IPS-15b (cell line): ENCODE measurements at regions not wholly inside any gene's neighbourhood (a gene's known extent, or its start where the extent isn't known, plus 50 kb on each side); places are given as distances from the start of the nearest gene placed in this dataset.

Experiments used
- H3K27me3 ChIP-seq: one replicate; pipeline ENCODE4 v1.6.1; 2013; ENCODE audit warnings: low read length; ENCODE audit not compliant: control insufficient read depth, insufficient read depth
- H3K36me3 ChIP-seq: one replicate; pipeline ENCODE4 v1.6.1; 2013; ENCODE audit warnings: low read length; ENCODE audit not compliant: control insufficient read depth, insufficient read depth
- H3K4me1 ChIP-seq: one replicate; pipeline ENCODE4 v1.6.1; 2013; ENCODE audit warnings: mild to moderate bottlenecking, low read length; ENCODE audit not compliant: control insufficient read depth, insufficient read depth
- H3K4me3 ChIP-seq: one replicate; pipeline ENCODE4 v1.5.1; 2013; ENCODE audit warnings: low read depth, low read length
- H3K9ac ChIP-seq: one replicate; pipeline ENCODE4 v1.6.1; 2013; ENCODE audit warnings: low read depth, mild to moderate bottlenecking, low read length
- H3K9me3 ChIP-seq: one replicate; pipeline ENCODE4 v1.6.1; 2013; ENCODE audit warnings: mild to moderate bottlenecking, low read length; ENCODE audit not compliant: control insufficient read depth, insufficient read depth

DNA sequence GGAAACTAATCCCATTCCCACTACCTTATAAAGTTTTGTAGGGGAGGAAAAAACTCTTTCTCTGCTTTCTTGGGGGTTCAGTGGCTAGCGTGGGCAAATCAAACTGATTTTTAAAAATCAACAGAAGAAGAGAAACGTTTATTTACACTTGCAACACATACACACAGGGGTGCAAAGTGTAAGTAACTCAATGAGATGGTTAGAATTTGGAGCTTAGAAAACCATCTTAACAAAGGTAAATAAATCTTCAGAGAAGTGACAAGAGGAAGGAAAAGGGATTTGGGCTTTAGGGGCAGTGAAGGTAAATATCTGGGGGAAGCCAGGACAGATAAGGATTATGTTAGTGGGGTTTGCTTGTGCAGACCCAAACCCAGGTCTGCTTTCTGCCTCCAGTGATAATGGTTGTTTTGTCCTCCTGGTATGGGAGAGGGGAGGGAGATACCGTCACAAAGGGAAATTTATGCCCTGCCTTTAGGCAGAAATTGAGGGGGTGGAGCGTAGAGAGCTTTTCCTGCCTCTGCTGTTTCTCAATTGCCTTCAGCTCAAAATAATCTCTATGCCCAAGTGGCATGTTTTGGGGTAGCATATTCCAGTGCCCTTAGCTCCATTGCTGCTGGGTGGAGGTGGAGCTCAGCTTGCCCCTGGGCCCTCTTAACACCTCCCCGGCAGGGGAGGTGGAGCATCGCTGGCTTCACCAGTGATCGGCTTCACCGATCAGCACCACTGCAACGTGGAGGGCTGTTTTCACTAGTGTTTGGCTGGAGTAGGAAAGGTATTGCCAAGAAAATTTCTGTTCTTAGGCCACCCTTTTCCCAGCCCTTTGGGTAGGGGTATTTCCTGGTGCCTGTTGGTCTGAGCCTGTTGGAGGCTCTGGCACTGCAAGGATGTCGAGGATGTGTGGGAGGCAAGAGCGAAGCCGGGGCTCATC lies 92.2 kb downstream of the TEX51 start:
- no peak overlapping the region for H3K4me3 ChIP-seq
- no peaks in the 10 kb centered on the region for H3K4me1 ChIP-seq
- H3K9me3 ChIP-seq: no peaks in the 10 kb centered on the region
- no peaks in the 10 kb centered on the region for H3K27me3 ChIP-seq
- no peaks in the 10 kb centered on the region for H3K36me3 ChIP-seq
- H3K9ac ChIP-seq: no peak overlapping the region

DNA sequence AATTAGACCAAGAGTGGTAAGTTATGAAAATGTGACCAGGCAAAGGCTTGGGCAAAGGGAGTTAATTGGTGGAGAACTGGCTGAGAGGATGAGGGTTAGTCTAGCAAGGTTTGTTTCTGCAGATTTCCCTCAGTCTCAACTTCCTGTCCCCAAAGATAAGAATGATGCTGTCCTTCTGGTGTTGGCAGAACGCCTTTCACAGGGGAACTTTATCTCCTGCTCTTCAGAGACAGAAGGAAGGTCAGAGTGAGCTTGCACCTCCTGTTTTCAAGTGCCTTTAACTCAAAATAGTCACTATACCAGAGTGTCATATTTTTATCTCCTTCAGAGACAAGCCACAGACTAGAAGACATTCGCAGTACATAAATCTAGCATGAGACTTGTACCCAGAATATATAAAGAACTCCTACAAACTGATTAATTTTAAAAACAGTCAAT lies 95.7 kb downstream of the TEX51 start:
- no peaks in the 10 kb centered on the region for H3K36me3 ChIP-seq
- no peak overlapping the region for H3K9ac ChIP-seq
- no peaks in the 10 kb centered on the region for H3K27me3 ChIP-seq
- no peaks in the 10 kb centered on the region for H3K4me1 ChIP-seq
- H3K4me3 ChIP-seq: no peak overlapping the region
- H3K9me3 ChIP-seq: no peaks in the 10 kb centered on the region

DNA sequence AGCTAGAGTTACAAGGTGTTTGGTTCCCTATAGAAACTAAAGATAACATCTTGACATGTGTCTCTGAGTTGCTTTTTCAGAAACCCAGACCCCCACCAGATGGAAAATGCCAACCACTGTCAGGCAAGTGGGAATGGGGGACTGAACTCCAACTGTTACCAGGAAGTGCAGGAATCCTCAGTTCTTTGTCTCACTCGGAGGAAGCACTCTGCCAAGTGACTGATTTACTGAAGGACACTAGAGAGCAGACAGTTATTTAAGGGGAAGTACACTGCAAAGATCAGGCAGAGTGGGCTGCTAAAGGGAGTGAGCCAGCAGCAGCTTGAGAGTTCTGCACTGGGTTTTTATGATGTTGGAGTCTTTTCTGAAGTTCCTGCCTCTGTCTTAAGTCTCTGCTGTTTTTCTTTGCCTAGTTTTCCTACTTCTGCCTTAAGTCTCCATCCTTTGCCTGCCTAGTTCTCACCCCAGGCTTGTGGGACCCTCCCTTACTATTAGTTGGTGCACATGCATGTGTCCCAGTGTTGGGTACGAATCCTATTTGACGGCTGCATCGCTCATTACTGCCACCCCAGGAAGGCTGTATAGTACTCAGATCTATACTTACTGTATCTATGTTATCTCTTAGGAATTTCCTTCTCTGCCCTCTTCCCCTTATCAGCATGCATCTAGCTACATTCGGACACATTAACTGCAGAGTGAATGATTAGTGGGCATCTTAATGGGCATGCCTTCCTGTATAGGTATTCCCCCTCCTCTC lies 97.1 kb downstream of the TEX51 start:
- no peak overlapping the region for H3K4me3 ChIP-seq
- H3K9me3 ChIP-seq: no peaks in the 10 kb centered on the region
- no peaks in the 10 kb centered on the region for H3K4me1 ChIP-seq
- no peaks in the 10 kb centered on the region for H3K27me3 ChIP-seq
- H3K36me3 ChIP-seq: no peaks in the 10 kb centered on the region
- no peak overlapping the region for H3K9ac ChIP-seq

DNA sequence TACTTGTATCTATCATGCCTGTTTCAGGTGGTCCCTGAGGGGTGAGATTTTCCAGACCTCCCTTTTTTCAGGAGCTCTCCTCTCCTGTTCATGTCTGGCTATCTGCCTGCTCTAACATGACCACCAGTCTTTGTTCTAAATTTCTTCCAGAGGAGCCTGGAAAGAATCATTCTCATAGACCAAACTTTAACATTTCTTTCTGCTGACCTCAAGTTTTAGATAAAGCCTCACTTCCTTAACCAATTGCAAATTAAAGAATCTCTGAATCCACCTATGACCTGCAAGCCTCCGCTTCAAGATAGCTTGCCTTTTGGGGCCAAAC lies 97.6 kb downstream of the TEX51 start:
- H3K27me3 ChIP-seq: no peaks in the 10 kb centered on the region
- no peaks in the 10 kb centered on the region for H3K4me1 ChIP-seq
- H3K9ac ChIP-seq: no peak overlapping the region
- H3K4me3 ChIP-seq: no peak overlapping the region
- H3K9me3 ChIP-seq: no peaks in the 10 kb centered on the region
- no peaks in the 10 kb centered on the region for H3K36me3 ChIP-seq
